H9 (cell line): ENCODE measurements at regions not wholly inside any gene's neighbourhood (a gene's known extent, or its start where the extent isn't known, plus 50 kb on each side); places are given as distances from the start of the nearest gene placed in this dataset.

ENCODE experiments used
- DNase-seq: peaks from one replicate; pipeline ENCODE4 v3.0.0-alpha.2; 2017
- H2AFZ ChIP-seq: one replicate; pipeline ENCODE4 v1.6.1; 2013; ENCODE audit warnings: mild to moderate bottlenecking, low read length, control low read depth, moderate library complexity
- H2AK5ac ChIP-seq: 2 replicates; pipeline ENCODE4 v1.6.1; 2013; ENCODE audit warnings: low read length, control low read depth, mixed read lengths; ENCODE audit not compliant: insufficient read length
- H2BK120ac ChIP-seq: one replicate; pipeline ENCODE4 v1.6.1; 2013; ENCODE audit warnings: low read depth, mild to moderate bottlenecking, low read length, control low read depth, inconsistent platforms; ENCODE audit not compliant: poor library complexity, severe bottlenecking
- H2BK12ac ChIP-seq: 2 replicates; pipeline ENCODE4 v1.6.1; 2013; ENCODE audit warnings: low read length, control low read depth, mixed read lengths, low read depth; ENCODE audit not compliant: insufficient read length
- H2BK15ac ChIP-seq: 2 replicates; pipeline ENCODE4 v1.6.1; 2013; ENCODE audit warnings: low read depth, low read length, control low read depth
- H2BK20ac ChIP-seq: one replicate; pipeline ENCODE4 v1.6.1; 2013; ENCODE audit warnings: low read depth, mild to moderate bottlenecking, low read length, control low read depth, inconsistent platforms; ENCODE audit not compliant: poor library complexity, severe bottlenecking
- H2BK5ac ChIP-seq: 2 replicates; pipeline ENCODE4 v1.6.1; 2013; ENCODE audit warnings: low read length, control low read depth, mixed read lengths; ENCODE audit not compliant: insufficient read length
- H3K14ac ChIP-seq: 2 replicates; pipeline ENCODE4 v1.6.1; 2013; ENCODE audit warnings: low read length, control low read depth; ENCODE audit not compliant: insufficient read depth
- H3K18ac ChIP-seq: 2 replicates; pipeline ENCODE4 v1.6.1; 2013; ENCODE audit warnings: low read depth, mild to moderate bottlenecking, mixed read lengths, low read length, control low read depth; ENCODE audit not compliant: insufficient read length
- H3K23ac ChIP-seq: 2 replicates; pipeline ENCODE4 v1.6.1; 2013; ENCODE audit warnings: low read length, control low read depth, mixed read lengths, low read depth; ENCODE audit not compliant: insufficient read length
- H3K23me2 ChIP-seq: 2 replicates; pipeline ENCODE4 v1.6.1; 2013; ENCODE audit warnings: low read depth, mild to moderate bottlenecking, mixed read lengths, low read length, control low read depth; ENCODE audit not compliant: insufficient read length, poor library complexity, severe bottlenecking
- H3K27ac ChIP-seq: 2 replicates; pipeline ENCODE4 v1.5.1; 2013; ENCODE audit warnings: low read length, control low read depth, mixed read lengths, low read depth; ENCODE audit not compliant: insufficient read length
- H3K27me3 ChIP-seq: 2 replicates; pipeline ENCODE4 v1.6.1; 2013; ENCODE audit warnings: low read length, control low read depth, inconsistent platforms; ENCODE audit not compliant: insufficient read depth
- H3K4ac ChIP-seq: 2 replicates; pipeline ENCODE4 v1.6.1; 2013; ENCODE audit warnings: low read depth, mild to moderate bottlenecking, control low read depth, inconsistent platforms, low read length, moderate library complexity
- H3K4me1 ChIP-seq: 2 replicates; pipeline ENCODE4 v1.6.1; 2013; ENCODE audit warnings: low read length, control low read depth, inconsistent platforms; ENCODE audit not compliant: insufficient read depth
- H3K4me2 ChIP-seq: 2 replicates; pipeline ENCODE4 v1.6.1; 2013; ENCODE audit warnings: low read length, control low read depth, mixed read lengths; ENCODE audit not compliant: insufficient read length, insufficient read depth
- H3K56ac ChIP-seq: 2 replicates; pipeline ENCODE4 v1.6.1; 2013; ENCODE audit warnings: low read depth, mild to moderate bottlenecking, mixed read lengths, low read length, control low read depth; ENCODE audit not compliant: insufficient read length
- H3K79me1 ChIP-seq: 2 replicates; pipeline ENCODE4 v1.6.1; 2013; ENCODE audit warnings: low read depth, mild to moderate bottlenecking, moderate library complexity, low read length, control low read depth, inconsistent platforms; ENCODE audit not compliant: insufficient read depth, poor library complexity, severe bottlenecking
- H3K79me2 ChIP-seq: 2 replicates; pipeline ENCODE4 v1.6.1; 2013; ENCODE audit warnings: low read length, control low read depth, inconsistent platforms; ENCODE audit not compliant: insufficient read depth
- H3K9ac ChIP-seq: 2 replicates; pipeline ENCODE4 v1.6.1; 2013; ENCODE audit warnings: low read length, control low read depth, mixed read lengths; ENCODE audit not compliant: insufficient read length; ENCODE audit errors: extremely low read depth
- H3K9me3 ChIP-seq: one replicate; pipeline ENCODE4 v1.6.1; 2013; ENCODE audit warnings: low read depth, low read length, inconsistent platforms; ENCODE audit not compliant: control insufficient read depth
- H3T11ph ChIP-seq: one replicate; pipeline ENCODE4 v1.6.1; 2013; ENCODE audit warnings: mild to moderate bottlenecking, low read length, control low read depth, inconsistent platforms
- H4K20me1 ChIP-seq: one replicate; pipeline ENCODE4 v1.6.1; 2013; ENCODE audit not compliant: control insufficient read depth, insufficient read length, insufficient read depth
- H4K5ac ChIP-seq: 2 replicates; pipeline ENCODE4 v1.6.1; 2013; ENCODE audit warnings: low read depth, mild to moderate bottlenecking, mixed read lengths, low read length, control low read depth; ENCODE audit not compliant: insufficient read length
- H4K8ac ChIP-seq: replicated peaks from 2 replicates; pipeline ENCODE4 v1.6.1; 2013; ENCODE audit warnings: low read length, control low read depth, mixed read lengths, low read depth; ENCODE audit not compliant: insufficient read length
- H4K91ac ChIP-seq: 2 replicates; pipeline ENCODE4 v1.6.1; 2013; ENCODE audit warnings: low read depth, mild to moderate bottlenecking, moderate library complexity, mixed read lengths, low read length, control low read depth; ENCODE audit not compliant: insufficient read length
- H3K27ac Mint-ChIP-seq, 3 experiments: 2 replicates in 2 of 3; 3 replicates in 1 of 3; pipeline ENCODE4 v1.8.0; 2020 to 2021; ENCODE audit warnings: mixed read lengths in 3 of 3, mild to moderate bottlenecking in 1 of 3, moderate library complexity in 1 of 3
- H3K27me3 Mint-ChIP-seq: 2 replicates; pipeline ENCODE4 v1.8.0; 2021; ENCODE audit warnings: low read depth, mild to moderate bottlenecking, moderate library complexity, mixed read lengths
- H3K36me3 Mint-ChIP-seq, 3 experiments: 2 replicates in 2 of 3; 3 replicates in 1 of 3; pipeline ENCODE4 v1.8.0; 2020 to 2021; ENCODE audit warnings: low read depth in 3 of 3, mixed read lengths in 3 of 3; ENCODE audit not compliant: insufficient read depth in 1 of 3
- H3K4me1 Mint-ChIP-seq, 2 experiments: 2 replicates each; pipeline ENCODE4 v1.8.0; 2020; ENCODE audit warnings: mixed read lengths in 2 of 2
- H3K4me3 Mint-ChIP-seq, 2 experiments: 2 replicates in 1 of 2; 3 replicates in 1 of 2; pipeline ENCODE4 v1.8.0; 2020 to 2021; ENCODE audit warnings: mild to moderate bottlenecking in 2 of 2, mixed read lengths in 2 of 2, moderate library complexity in 1 of 2
- H3K9me3 Mint-ChIP-seq, 2 experiments: 2 replicates in 1 of 2; 3 replicates in 1 of 2; pipeline ENCODE4 v1.8.0; 2020; ENCODE audit warnings: mild to moderate bottlenecking in 2 of 2, mixed read lengths in 2 of 2, moderate library complexity in 1 of 2
- CTCF ChIP-seq: fragments of 200-600 bp; sonication (generic); conservative IDR thresholded peaks from 3 replicates; pipeline ENCODE4 v1.8.0; 2021; ENCODE audit warnings: antibody characterized with exemption, mild to moderate bottlenecking
- WGBS: extraction: QIAGEN DNeasy Blood & Tissue Kit; methylation state at CpG from one replicate; pipeline ENCODE4 v1.1.7; 2013; ENCODE audit warnings: missing lambda C conversion rate, low lambda C conversion rate, mixed read lengths; ENCODE audit not compliant: insufficient read length; ENCODE audit errors: extremely low coverage; 5-methylcytosine and 5-hydroxymethylcytosine counted together

DNA sequence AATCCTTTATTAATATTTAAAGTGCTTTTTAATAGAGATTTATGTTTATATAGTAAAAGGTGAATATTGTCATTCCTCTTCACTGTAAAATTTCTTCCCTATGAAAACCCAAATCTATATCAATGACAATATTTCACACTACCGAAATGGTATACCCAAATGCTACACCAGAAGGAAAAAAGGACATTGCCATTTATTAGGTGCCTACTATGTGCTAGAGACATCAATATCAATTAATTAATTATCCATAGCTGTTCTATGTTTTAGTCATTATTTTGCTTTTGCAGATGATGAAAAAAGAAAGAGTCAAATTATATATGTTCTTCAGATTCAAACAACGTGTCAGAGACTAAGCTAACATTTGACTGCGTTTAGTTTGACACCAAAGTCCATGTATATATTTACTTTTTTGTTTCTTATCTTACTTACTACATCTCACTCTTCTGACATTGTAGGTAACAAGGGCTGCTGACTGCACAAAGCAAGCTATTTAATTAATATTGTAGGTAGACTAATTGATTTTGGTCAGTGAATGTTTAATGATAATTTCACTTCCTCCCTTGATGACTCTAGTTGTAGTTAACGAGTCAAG lies 614.0 kb upstream of the FOXG1 start:
- H3K4me3 Mint-ChIP-seq, result no peak overlapping the region
- Histone ChIP-seq H2BK120ac (no peak overlapping the region), H2BK15ac (no peak overlapping the region), H3K4me2 (no peak overlapping the region), H3K23me2 (no peaks in the 10 kb centered on the region), H3K23ac (no peak overlapping the region), H4K91ac (no peak overlapping the region), H3K18ac (no peak overlapping the region), H3K14ac (no peak overlapping the region), H2BK5ac (no peak overlapping the region), H4K8ac (no peak overlapping the region), H3T11ph (no peak overlapping the region), H3K9ac (no peak overlapping the region), H3K27me3 (no peaks in the 10 kb centered on the region), H2BK20ac (no peak overlapping the region), H3K4me1 (no peaks in the 10 kb centered on the region), H2AFZ (no peak overlapping the region), H3K79me2 (no peaks in the 10 kb centered on the region), H4K5ac (no peak overlapping the region), H3K56ac (no peak overlapping the region), H2BK12ac (no peak overlapping the region), H3K9me3 (no peaks in the 10 kb centered on the region), H3K79me1 (no peaks in the 10 kb centered on the region), H3K27ac (no peak overlapping the region), H3K4ac (no peak overlapping the region), H4K20me1 (no peaks in the 10 kb centered on the region), H2AK5ac (no peak overlapping the region)
- no peaks in the 10 kb centered on the region; a peak in 1 of 7 replicates for H3K36me3 Mint-ChIP-seq
- WGBS, result no CpG with 5 or more reads among the region's 4 CpGs
- no peak for DNase-seq
- no peaks in the 10 kb centered on the region for H3K4me1 Mint-ChIP-seq
- H3K27me3 Mint-ChIP-seq, result peaks cover 2% of the 10 kb centered on the region; the same call in 1 of the 2 replicates
- no peak overlapping the region for H3K27ac Mint-ChIP-seq
- peaks cover 0 to 2% of the 10 kb centered on the region in 2 experiments; a peak in 2 of 5 replicates for H3K9me3 Mint-ChIP-seq
- TF ChIP-seq CTCF, result no peak
